ENCODE measurements at regions not wholly inside any gene's neighbourhood (a gene's known extent, or its start where the extent isn't known, plus 50 kb on each side); places are given as distances from the start of the nearest gene placed in this dataset.
"Not testable (repeated sequence)": the region's sequence is repeated elsewhere in the genome, so short reads cannot be mapped to it uniquely, and the experiment has no call there.

DNA sequence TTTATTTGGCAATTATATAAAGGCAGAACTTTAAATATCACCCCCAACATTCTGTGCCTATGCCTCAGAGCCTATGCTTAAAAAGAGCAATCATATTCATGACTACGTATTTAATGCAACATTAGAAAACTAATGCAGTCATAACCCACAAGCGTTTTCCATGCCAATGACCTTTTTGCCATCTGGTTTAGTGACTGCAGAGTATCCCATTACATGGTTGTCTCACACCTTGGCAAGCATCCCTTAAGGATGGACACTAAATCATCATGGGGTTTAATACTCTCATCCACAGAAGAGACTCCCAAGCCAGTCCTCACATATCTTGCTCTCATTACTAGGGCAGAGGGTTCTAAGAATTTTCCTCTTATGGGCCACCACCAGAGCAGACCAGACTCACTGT, 188.2 kb upstream of the PLGLB2 start:
- TF ChIP-seq, protein P1, sequence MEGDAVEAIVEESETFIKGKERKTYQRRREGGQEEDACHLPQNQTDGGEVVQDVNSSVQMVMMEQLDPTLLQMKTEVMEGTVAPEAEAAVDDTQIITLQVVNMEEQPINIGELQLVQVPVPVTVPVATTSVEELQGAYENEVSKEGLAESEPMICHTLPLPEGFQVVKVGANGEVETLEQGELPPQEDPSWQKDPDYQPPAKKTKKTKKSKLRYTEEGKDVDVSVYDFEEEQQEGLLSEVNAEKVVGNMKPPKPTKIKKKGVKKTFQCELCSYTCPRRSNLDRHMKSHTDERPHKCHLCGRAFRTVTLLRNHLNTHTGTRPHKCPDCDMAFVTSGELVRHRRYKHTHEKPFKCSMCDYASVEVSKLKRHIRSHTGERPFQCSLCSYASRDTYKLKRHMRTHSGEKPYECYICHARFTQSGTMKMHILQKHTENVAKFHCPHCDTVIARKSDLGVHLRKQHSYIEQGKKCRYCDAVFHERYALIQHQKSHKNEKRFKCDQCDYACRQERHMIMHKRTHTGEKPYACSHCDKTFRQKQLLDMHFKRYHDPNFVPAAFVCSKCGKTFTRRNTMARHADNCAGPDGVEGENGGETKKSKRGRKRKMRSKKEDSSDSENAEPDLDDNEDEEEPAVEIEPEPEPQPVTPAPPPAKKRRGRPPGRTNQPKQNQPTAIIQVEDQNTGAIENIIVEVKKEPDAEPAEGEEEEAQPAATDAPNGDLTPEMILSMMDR (IDR thresholded peaks at IDR 0.05): not testable (repeated sequence)
- not testable (repeated sequence) for TF ChIP-seq POLR2A (IDR thresholded peaks at IDR 0.05)
